ENCODE measurements at regions not wholly inside any gene's neighbourhood (a gene's known extent, or its start where the extent isn't known, plus 50 kb on each side); places are given as distances from the start of the nearest gene placed in this dataset.
"Not testable (repeated sequence)": the region's sequence is repeated elsewhere in the genome, so short reads cannot be mapped to it uniquely, and the experiment has no call there.

DNA sequence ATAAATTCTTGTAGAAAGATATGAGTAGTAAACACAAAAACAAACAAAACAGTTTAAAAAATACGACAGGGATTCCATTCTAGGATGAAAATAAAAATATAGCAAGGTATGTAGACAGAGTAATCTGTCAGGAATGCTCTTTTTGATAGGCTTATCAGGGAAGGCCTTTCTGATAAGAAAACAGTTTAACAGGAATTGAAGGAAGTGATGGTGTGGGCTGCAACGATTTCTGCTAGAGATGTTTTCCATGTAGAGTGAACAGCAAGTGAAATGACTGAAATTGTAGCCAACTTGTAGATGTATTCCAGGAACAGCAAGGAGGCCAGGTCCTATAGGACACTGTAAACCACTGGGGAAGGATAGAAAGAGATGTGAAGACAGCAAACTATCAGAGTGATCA is 689.7 kb upstream of the GJE1 start:
- no peak for DNase-seq

DNA sequence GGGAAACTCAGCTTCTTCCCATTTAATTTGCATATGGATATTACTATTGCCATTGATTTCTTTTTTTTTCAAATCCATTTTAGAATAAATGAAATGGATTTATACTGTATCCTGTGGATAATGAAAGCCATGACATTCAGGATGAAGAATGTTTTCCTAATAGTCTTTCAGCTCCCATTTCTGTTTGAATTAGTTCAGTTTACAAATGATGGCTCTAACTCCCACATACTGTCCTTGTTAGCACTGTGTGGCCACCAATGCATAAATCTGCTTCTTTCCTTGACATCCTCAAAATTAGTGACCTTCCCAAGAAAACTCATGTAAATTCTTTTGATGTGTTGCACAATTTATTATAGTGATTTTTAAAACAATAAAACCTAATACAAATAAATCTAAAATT is 693.2 kb upstream of the GJE1 start:
- no peak for DNase-seq

DNA sequence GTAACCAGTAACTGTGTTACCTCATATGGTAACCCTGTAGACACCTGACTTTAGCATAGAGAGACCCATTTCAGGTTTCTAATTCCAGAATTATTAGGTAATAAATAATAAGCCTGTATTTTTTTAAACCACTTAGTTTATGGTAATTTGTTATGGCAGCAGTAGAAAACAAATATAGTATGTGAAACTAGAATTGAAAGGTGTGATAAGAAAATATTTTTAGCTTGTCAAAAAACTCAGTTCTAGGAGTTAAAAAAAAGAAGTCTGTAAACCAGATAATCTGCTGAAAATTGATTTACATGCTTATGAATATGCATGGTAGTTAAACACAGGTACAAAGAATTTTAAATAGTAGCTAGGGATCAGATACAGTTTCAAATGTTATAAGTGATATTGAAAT is 695.0 kb upstream of the GJE1 start:
- DNase-seq, result no peak

DNA sequence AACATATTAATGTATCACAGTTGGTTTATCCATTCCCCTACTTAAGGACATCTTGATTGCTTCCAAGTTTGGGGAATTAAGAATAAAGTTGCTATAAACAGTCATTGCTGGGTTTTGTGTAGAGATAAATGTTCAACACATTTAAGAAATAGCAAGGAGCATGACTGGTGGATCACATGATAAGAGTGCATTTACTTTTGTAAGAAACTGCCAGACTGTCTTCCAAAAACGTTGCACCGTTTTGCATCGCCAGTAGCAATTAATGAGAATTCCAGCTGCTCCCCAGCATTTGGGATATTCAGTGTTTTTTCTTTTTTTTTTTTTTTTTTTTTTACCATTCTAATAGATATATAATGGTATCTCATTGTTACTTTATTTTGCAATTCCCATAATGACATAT is 695.7 kb upstream of the GJE1 start:
- DNase-seq, result no peak

DNA sequence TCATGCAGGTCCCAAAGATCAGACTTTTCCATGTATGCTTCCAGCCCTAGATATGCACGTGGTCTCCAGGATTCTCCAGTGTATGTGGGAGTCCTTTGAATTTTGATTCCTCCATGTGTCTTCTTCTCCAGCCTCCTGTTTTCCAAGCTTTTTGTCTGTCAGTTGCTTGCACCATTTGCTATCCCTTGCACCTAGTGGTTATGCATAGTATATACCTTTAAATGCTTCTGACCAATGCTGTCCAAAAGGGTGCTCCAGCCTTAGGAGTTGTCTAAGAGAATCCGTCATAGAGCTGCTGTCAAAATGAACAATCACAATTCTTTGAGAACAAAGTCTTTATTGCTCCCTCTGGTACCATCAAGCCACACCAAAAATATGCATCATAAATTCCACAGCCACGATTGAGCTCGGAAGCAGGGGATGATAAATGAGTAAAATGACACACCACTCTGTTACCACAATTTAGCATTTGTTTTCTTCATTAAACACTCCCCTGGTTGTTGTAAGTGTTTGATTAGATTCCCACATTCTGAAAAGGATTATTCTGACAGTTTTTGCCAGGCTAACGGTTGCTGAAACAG is 706.2 kb upstream of the GJE1 start:
- no peak for DNase-seq

DNA sequence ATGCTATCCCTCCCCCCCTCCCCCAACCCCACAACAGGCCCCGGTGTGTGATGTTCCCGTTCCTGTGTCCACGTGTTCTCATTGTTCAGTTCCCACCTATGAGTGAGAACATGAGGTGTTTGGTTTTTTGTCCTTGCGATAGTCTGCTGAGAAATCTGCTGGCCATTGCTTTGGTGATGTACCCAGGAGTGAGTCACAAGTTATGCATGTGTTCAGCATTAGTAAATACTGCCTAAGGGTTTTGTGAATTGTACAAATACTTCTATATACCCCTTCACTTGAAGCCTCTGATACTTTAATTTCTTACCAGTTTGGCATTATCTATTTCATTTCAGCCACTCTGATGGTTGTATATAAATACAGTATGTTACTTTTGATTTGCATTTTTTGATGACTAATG is 711.3 kb upstream of the GJE1 start:
- no peak for DNase-seq

DNA sequence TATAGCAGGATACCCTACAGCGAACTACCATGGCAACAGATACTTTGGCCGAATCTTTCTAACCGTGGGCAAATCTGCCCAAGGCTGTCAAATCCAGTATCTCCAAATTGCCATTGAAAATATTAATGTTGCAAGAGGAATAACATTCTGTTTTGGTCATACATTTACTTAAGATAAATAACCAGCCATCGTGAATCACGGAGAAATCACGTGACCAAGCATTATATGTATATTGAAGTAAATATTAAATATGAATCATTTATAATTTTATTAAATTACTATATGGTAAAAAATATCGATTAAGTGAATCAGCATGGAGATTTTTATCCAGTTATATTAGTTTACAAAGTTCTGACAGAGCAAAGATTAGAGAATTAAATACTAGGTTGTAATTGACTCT is 714.6 kb upstream of the GJE1 start:
- no peak for DNase-seq

DNA sequence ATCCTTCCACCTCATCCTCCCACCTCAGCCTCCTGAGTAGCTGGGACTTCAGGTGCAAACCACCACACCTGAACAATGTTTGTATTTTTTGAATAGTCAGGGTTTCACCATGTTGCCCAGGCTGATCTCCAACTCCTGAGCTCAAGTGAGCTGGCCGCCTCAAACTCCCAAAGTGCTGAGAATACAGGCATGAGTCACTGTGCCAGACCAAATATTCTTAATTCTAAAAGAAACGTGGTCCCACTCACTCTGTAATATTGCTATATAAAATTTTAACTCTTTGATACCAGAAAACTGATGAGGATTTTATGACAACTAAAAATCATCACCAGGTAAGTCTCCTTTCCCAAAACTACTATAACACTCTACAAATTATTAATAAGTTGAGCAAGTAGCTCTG is 716.8 kb upstream of the GJE1 start:
- no peak for DNase-seq

DNA sequence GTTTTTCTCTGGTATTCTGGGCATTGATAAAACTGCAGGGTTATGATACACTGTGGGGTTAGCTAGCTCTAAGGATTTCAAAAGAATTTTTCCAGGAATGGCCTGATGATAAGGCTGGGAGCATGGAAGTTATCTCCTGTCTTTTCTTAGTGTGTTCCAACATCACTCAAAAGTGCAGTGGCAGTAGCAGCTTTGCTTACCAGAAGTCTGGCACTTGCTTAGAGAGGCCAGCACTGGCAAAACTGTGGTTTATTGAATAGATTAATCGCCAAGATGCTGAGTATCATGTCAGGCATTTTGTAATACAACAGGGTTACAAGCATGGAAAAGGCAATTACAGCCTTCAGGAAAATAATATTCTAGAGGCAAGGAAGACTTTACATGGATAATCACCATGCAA is 719.5 kb upstream of the GJE1 start:
- DNase-seq, result no peak

DNA sequence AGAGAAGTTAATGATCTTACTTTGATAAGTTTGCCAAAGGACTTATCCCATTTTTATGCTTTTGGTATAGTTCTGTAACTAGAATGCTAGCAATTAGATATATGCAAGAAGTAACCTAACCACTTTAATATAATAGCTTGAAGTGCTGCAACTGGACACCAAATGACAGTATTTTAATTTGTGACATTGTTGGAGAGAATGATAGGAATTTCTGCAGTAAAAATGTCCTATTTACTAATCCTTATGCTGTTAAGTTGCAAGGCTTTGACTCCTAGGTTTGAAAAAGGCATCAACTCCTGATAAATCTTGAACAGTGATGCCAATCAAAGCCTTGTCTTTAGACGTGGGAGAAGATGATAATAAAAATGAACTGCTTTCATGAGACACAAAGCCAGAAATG is 726.0 kb upstream of the GJE1 start:
- DNase-seq, result no peak

DNA sequence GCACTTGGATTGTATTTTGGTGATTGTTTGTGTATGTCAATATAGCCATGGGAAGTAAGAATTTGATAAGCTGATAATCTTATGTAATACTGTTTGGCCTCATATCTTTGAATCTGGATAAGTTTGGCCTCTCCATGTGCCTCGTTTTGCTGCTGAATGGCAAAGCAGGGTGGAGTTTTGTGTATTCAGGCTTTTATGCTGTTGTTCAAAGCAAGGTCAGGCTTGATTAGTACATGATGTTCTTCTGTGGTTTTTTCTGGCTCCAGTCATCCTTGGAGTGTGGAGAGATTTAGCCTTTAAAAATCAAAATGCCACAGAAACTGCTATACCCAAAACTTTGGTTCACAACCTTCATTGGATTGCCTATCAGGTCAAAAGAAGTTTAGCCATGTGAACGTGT is 728.9 kb upstream of the GJE1 start:
- no peak for DNase-seq

DNA sequence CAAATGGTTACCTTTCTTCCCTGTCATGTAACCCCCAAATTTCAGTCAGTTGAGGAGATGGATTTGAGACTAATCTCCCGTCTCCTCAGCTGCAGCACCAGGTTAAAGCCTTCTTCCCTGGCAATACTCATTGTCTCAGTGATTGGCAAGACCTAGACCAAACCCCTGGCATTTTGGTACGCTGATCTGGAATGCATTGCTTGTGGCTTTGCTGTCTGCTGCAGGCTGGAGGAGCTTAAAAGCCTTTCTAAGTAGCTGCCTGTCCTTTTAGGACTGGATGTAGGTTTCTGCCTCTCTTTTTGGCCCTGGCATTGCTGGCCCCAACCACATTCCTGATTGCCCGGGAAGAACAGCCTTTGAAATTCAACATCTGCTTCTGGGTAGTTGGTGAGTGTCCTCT is 729.6 kb upstream of the GJE1 start:
- DNase-seq, result no peak

DNA sequence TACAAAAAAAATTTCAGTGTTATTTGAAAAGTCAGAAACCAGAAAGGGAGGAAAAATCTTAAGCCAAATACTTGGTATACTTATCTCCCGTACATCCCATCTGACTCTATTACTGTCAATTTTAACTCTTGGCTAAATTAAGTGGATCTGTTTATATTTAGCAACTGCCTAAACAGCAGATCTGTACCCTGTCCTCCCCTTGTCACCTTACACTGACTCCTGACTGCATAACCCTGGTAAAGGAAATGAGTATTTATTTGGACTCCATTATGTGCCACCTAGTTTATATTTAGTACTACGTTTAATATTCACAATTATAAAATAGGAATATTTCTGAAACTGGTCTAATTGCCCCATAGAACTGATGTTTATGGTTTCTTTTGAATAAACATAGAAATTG is 730.2 kb upstream of the GJE1 start:
- DNase-seq, result no peak

DNA sequence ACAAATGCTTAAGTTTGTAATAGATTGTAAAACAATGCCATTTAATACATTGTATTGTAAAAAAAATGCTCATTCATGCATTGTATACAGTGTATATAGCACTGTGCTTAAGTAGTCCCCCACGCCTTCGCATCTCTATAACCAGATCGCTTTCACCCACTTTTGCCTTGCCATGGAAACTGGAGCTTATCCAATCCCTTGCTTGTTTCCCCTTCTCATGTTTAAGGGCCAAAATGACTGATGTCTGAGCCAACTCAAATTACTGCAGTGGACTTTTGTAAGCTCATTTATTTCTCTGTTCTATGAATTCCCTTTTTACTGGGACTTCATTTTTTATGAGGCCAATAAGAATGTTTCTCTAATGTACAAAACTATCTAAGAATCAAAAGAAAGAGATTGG is 730.9 kb upstream of the GJE1 start:
- no peak for DNase-seq

DNA sequence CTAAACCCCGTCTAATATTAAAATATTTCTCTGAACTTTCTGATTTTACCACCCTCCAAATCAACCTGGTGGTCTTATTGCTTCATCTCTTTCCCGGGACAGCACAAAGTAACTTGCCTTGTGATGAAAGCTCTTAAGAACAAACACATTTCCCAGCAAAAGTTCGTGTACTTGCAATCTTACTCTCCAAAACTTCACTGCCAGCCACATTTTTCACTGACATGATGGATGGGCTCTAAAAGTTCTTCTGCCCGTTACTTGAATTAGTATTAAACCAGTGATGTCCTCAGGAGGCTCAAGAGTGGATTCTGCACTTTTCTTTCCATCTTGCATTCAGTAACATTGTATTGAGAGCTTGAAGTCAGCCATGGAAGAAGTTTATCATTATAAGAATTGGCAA is 731.6 kb upstream of the GJE1 start:
- DNase-seq, result no peak

DNA sequence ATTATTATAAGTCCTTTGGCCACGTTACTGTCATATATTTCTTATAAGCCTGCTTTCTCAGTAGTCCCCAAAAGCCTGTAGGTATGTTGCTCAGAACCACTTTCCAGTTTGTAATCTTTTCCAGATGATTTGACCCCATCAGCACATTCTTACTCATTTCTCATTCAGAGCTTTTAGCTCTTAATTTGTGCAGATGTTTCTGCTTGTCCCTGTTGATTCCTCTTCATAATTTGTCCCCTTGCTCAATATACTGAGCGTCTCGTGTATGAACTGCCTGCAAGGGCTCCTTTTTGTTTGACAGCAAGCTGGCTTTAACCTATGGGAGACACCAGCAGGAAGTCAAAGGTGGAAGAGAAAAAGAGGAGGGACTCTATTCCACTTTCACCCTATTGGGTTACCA is 733.8 kb upstream of the GJE1 start:
- no peak for DNase-seq

DNA sequence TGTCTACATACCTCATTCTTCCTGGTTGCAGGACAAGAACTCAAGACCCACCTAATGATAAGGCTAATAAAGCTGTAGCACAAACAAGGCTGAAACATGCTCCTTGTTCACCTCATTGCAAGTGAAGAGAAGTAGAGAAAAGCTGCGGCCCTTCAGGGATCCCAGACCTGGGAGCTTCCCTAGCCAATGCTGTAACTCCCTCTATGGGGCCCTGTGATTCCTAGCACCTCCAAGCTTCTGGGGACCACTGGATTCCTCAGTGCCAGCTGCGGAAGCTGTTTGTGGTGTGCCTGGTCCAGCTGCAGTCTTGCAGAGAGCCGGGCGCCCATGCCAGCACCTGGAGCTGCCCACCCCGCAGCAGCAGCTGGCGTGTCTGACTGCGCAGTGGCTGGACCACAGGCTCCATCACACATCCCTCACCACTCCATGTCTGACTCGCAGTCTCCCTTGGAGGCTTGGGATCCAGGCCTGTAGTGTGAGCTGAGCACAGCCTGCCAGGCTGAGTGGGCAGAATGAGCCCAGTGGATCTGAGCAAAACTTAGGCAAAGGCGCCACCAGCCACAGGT is 737.2 kb upstream of the GJE1 start:
- DNase-seq, result no peak

DNA sequence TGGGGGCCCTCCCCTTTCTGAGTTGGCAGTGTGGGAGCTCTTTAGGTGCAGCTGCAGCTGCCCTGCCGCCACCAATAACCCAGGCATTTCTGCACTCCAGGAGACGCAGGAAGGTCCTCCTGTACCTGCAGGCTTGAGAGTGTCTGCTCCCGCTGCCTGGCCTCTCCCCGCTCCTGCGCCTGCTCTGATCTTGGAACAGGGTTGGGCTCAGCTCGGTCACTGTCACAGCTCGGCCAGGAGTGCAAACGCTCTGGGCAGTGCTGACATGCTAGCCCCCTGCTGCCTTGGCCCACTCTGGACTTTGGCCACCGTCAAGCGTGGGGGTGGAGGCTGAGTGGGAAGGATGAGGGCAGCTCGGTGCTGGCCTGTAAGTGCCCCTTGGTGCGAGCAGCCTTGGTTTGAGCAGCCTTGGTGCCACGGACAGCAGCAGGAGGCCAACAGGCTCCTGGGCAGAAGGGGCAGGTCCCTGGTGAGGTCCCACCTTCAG is 738.1 kb upstream of the GJE1 start:
- no peak for DNase-seq

DNA sequence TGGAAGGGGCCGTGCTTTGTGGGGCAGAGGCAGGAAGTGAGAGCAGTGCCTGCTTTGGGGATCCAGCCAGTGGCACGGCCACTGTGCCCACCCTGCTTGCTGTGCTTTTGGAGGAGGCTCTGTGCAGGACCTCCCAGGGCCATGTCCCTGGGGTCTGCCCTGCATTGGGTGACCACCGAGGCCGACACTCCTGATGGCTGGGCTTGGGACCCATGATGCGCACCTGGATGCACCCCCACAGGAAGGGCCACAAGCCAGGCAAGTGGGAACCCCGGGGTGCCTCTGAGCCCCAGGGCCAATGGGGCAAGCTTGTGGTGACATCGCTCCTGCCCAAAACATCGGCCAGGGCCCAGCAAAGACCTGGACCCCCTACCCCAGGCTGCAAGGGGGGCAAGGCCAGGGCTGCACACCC is 738.6 kb upstream of the GJE1 start:
- no peak for DNase-seq

DNA sequence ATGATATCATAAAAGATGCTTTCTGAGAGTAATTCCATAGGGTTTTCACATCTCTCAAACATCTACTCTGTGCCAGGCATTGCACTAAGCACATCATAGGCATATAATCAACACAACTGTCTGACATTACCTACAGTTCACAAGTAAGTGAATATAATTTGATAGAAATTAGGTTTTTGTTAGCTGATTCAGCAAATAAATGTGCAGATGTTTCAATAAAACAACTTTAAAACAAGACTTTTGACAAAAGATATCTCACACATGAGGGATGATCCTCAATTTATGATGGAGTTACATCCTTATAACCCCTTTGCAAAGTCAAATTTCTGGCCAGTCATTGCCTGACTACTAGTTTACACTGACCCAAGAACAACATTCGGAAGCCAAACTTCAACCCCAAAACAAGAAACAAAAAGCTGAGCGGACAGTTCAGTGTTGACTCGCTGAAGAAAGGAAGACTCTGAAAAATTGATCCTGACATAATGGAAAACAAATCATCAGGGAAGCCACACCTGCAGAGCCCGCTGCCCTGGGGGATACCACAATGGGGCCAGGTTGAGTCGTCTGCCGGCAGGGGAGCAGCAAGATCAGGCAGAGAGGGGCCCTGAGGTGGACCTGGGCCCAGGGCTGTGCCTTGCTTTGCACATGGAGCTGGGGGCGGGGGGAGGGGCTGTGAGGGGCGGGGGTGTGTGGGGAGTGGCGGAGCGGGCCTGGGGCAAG is 739.2 kb upstream of the GJE1 start:
- DNase-seq, result no peak

DNA sequence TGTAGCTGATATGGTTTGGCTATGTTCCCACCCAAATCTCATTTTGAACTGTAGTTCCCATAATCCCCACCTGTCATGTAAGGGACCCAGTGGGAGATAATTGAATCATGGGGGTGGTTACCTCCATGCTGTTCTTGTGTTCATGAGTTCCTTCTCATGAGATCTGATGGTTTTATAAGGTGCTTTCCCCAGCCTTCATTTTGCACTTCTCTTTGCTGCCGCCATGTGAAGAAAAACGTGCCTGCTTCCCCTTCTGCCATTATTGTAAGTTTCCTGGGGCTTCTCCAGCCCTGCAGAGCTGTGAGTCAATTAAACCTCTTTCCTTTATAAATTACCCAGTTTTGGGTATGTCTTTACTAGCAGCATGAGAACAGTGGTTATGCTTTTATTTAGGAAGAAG is 741.6 kb upstream of the GJE1 start:
- DNase-seq, result not testable (repeated sequence)

DNA sequence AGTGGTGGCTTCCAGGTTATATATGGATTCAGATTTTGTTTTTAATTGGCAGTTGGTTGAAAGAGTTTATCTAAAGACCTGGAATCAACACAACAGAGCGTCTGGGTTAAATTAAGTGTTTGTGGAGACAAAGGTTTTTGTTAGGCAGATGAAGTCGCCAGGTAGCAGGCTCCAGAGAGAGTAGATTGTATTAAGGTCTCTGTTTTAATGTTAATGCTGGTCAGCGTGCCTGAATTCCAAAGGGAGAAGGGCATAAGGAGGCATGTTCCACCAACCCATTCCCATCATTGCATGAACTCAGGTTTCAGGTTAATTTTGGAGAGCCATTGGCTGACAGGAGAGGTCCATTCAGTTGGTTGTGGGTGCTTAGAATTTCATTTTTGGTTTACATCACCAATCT is 744.1 kb upstream of the GJE1 start:
- no peak for DNase-seq

DNA sequence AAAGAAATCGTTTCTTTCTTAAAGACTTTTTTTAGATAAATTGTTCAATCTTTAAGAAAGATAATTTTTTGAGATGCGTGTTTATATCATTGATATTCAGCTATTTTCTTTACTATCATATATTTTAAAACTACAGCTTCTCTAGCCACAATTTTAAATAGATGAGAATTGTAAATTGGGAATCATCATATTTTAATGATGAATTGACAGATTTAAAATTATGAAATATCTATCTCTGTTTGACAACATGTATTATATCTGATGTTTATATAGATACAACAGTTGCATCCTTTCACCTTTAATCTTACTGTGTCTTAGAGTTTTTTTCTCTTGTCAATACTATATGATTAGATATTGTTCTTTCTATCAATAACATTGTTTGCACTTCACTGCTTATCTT is 762.3 kb upstream of the GJE1 start:
- no peak for DNase-seq

DNA sequence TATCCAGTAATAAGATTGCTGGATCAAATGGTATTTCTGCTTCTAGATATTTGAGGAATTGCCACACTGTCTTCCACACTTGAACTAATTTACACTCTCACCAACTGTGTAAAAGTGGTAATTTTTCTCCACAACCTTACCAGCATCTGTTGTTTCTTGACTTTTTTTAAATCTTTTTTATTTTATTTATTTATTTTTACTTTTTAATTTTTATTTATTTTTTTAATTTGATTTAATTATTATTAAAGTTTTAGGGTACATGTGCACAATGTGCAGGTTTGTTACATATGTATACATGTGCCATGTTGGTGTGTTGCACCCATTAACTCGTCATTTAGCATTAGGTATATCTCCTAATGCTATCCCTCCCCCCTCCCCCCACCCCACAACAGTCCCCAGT is 765.9 kb upstream of the GJE1 start:
- DNase-seq, result not testable (repeated sequence)

DNA sequence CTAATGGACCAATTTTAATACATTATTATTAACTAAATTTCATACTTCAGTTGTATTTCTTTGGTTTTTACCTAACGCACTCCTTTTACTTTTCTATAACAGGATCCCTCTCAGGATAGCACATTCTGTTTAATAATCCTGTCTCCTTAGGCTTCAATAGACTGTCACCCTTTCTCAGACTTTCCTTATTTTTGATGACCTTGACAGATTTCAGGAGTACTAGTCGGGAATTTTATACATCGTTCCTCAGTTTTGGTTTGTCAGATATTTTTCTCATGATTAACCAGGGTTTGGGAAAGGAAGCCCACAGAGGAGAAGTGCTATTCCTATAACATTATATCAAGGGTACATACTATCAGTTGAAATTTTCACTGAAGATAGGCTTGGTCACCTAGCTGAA is 768.0 kb upstream of the GJE1 start:
- DNase-seq, result no peak

Data from right forelimb (tissue), 1 donor.